ENCODE measurements at regions not wholly inside any gene's neighbourhood (a gene's known extent, or its start where the extent isn't known, plus 50 kb on each side); places are given as distances from the start of the nearest gene placed in this dataset.
A peak's percentile ranks its signal among the peaks of the same experiment; 100 is the strongest.
"Not testable (repeated sequence)": the region's sequence is repeated elsewhere in the genome, so short reads cannot be mapped to it uniquely, and the experiment has no call there.

- in situ Hi-C loops (cut with MboI; ENCODE audit: low pct_unique_long_range_greater_than_20kb in 2 of 9, low sequenced_read_pairs in 9 of 9, unreplicated experiment in 9 of 9): no loop called here
- Histone ChIP-seq H3K27ac (no peak overlapping the region), H3K4me3 (no peak overlapping the region), H3K4me1 (replicated peaks in 1 of 2) (no peaks in the 10 kb centered on the region)
- 0 to 69% (median 35%) methylated on average over 1 of the region's 1 CpG; no CpG with 5 or more reads in 4 of the 10 experiments for WGBS, 10 experiments
- ATAC-seq (replicated peaks in 6 of 8): no peak
Observed at GRCh38 chr13:37510441-37510840, 88.1 kb downstream of the POSTN start.

GRCh38 chr13:37505531-37505930, 93.0 kb downstream of the POSTN start:
- no peak overlapping the region for H3K27ac ChIP-seq
- in situ Hi-C loops (cut with MboI; ENCODE audit: low pct_unique_long_range_greater_than_20kb in 2 of 9, low sequenced_read_pairs in 9 of 9, unreplicated experiment in 9 of 9): no loop called here
- no peak overlapping the region for H3K4me3 ChIP-seq
- 90 to 100% (median 100%) methylated on average over 1 to 2 of the region's 3 CpGs; no CpG with 5 or more reads in 7 of the 10 experiments for WGBS, 10 experiments
- ATAC-seq (replicated peaks in 6 of 8): no peak
- H3K4me1 ChIP-seq (replicated peaks in 1 of 2): no peaks in the 10 kb centered on the region

GRCh38 chr13:37504251-37504650, 94.3 kb downstream of the POSTN start:
- 11 to 100% (median 88%) methylated on average over 1 of the region's 1 CpG; no CpG with 5 or more reads in 5 of the 10 experiments for WGBS, 10 experiments
- Histone ChIP-seq H3K27ac (no peak overlapping the region), H3K4me3 (no peak overlapping the region), H3K4me1 (replicated peaks in 1 of 2) (no peaks in the 10 kb centered on the region)
- no peak for ATAC-seq (replicated peaks in 6 of 8)
- in situ Hi-C loops (cut with MboI; ENCODE audit: low pct_unique_long_range_greater_than_20kb in 2 of 9, low sequenced_read_pairs in 9 of 9, unreplicated experiment in 9 of 9): no loop called here

GRCh38 chr13:37503287-37503686, 95.3 kb downstream of the POSTN start:
- Histone ChIP-seq H3K4me3 (no peak overlapping the region), H3K4me1 (replicated peaks in 1 of 2) (no peaks in the 10 kb centered on the region), H3K27ac (no peak overlapping the region)
- in situ Hi-C loops (cut with MboI; ENCODE audit: low pct_unique_long_range_greater_than_20kb in 2 of 9, low sequenced_read_pairs in 9 of 9, unreplicated experiment in 9 of 9): no loop called here
- ATAC-seq (replicated peaks in 6 of 8): no peak

- in situ Hi-C loops (cut with MboI; ENCODE audit: low pct_unique_long_range_greater_than_20kb in 2 of 9, low sequenced_read_pairs in 9 of 9, unreplicated experiment in 9 of 9); H3K4me1 ChIP-seq (replicated peaks in 1 of 2); H3K4me3 ChIP-seq; H3K27ac ChIP-seq: not testable (repeated sequence)
- WGBS, 10 experiments: 67 to 100% (median 83%) methylated on average over 1 of the region's 1 CpG; no CpG with 5 or more reads in 5 of the 10 experiments
- ATAC-seq (replicated peaks in 6 of 8): peak in 1 of 8 experiments; percentile 47
Observed at GRCh38 chr13:37502303-37502993, 96.1 kb downstream of the POSTN start.

GRCh38 chr13:37501187-37501586, 97.4 kb downstream of the POSTN start:
- WGBS, 10 experiments: 63 to 95% (median 85%) methylated on average over 1 to 2 of the region's 2 CpGs; no CpG with 5 or more reads in 3 of the 10 experiments
- H3K27ac ChIP-seq: no peak overlapping the region
- in situ Hi-C loops (cut with MboI; ENCODE audit: low pct_unique_long_range_greater_than_20kb in 2 of 9, low sequenced_read_pairs in 9 of 9, unreplicated experiment in 9 of 9): no loop called here
- no peak for ATAC-seq (replicated peaks in 6 of 8)
- no peaks in the 10 kb centered on the region for H3K4me1 ChIP-seq (replicated peaks in 1 of 2)
- H3K4me3 ChIP-seq: no peak overlapping the region

- H3K27ac ChIP-seq: no peak overlapping the region
- H3K4me1 ChIP-seq (replicated peaks in 1 of 2): no peaks in the 10 kb centered on the region
- 0 to 100% (median 50%) methylated on average over 1 of the region's 1 CpG; no CpG with 5 or more reads in 3 of the 10 experiments for WGBS, 10 experiments
- in situ Hi-C loops (cut with MboI; ENCODE audit: low pct_unique_long_range_greater_than_20kb in 2 of 9, low sequenced_read_pairs in 9 of 9, unreplicated experiment in 9 of 9): no loop called here
- H3K4me3 ChIP-seq: no peak overlapping the region
- ATAC-seq (replicated peaks in 6 of 8): peak in 1 of 8 experiments; percentile 48
Observed at GRCh38 chr13:37495046-37495445, 103.5 kb downstream of the POSTN start.

GRCh38 chr13:37493775-37494174, 104.8 kb downstream of the POSTN start:
- in situ Hi-C loops (cut with MboI; ENCODE audit: low pct_unique_long_range_greater_than_20kb in 2 of 9, low sequenced_read_pairs in 9 of 9, unreplicated experiment in 9 of 9): no loop called here
- ATAC-seq (replicated peaks in 6 of 8): no peak
- WGBS, 10 experiments: 81 to 100% (median 94%) methylated on average over 1 to 3 of the region's 3 CpGs; no CpG with 5 or more reads in 2 of the 10 experiments
- H3K4me1 ChIP-seq (replicated peaks in 1 of 2): no peaks in the 10 kb centered on the region
- no peak overlapping the region for H3K4me3 ChIP-seq
- H3K27ac ChIP-seq: no peak overlapping the region

- H3K27ac ChIP-seq: no peak overlapping the region
- H3K4me1 ChIP-seq (replicated peaks in 1 of 2): no peaks in the 10 kb centered on the region
- H3K4me3 ChIP-seq: no peak overlapping the region
- 0 to 100% (median 78%) methylated on average over 1 to 3 of the region's 3 CpGs for WGBS, 10 experiments
- in situ Hi-C loops (cut with MboI; ENCODE audit: low pct_unique_long_range_greater_than_20kb in 2 of 9, low sequenced_read_pairs in 9 of 9, unreplicated experiment in 9 of 9): no loop called here
- ATAC-seq (replicated peaks in 6 of 8): no peak
Observed at GRCh38 chr13:37492741-37493514, 105.6 kb downstream of the POSTN start.

GRCh38 chr13:37492075-37492474, 106.5 kb downstream of the POSTN start:
- ATAC-seq (replicated peaks in 6 of 8): no peak
- in situ Hi-C loops (cut with MboI; ENCODE audit: low pct_unique_long_range_greater_than_20kb in 2 of 9, low sequenced_read_pairs in 9 of 9, unreplicated experiment in 9 of 9): no loop called here
- H3K4me3 ChIP-seq: no peak overlapping the region
- H3K27ac ChIP-seq: no peak overlapping the region
- no peaks in the 10 kb centered on the region for H3K4me1 ChIP-seq (replicated peaks in 1 of 2)

- ATAC-seq (replicated peaks in 6 of 8): no peak
- in situ Hi-C loops (cut with MboI; ENCODE audit: low pct_unique_long_range_greater_than_20kb in 2 of 9, low sequenced_read_pairs in 9 of 9, unreplicated experiment in 9 of 9): no loop called here
- H3K4me3 ChIP-seq: no peak overlapping the region
- no peaks in the 10 kb centered on the region for H3K4me1 ChIP-seq (replicated peaks in 1 of 2)
- no peak overlapping the region for H3K27ac ChIP-seq
- WGBS, 10 experiments: 19 to 100% (median 66%) methylated on average over 1 to 3 of the region's 3 CpGs; no CpG with 5 or more reads in 2 of the 10 experiments
Observed at GRCh38 chr13:37491661-37492060, 106.9 kb downstream of the POSTN start.

- WGBS, 10 experiments: 7 to 100% (median 88%) methylated on average over 2 to 5 of the region's 5 CpGs
- Histone ChIP-seq H3K27ac (no peak overlapping the region), H3K4me1 (replicated peaks in 1 of 2) (no peaks in the 10 kb centered on the region), H3K4me3 (no peak overlapping the region)
- no peak for ATAC-seq (replicated peaks in 6 of 8)
- in situ Hi-C loops (cut with MboI; ENCODE audit: low pct_unique_long_range_greater_than_20kb in 2 of 9, low sequenced_read_pairs in 9 of 9, unreplicated experiment in 9 of 9): no loop called here
Observed at GRCh38 chr13:37490176-37490779, 108.3 kb downstream of the POSTN start.

- Histone ChIP-seq H3K4me1 (replicated peaks in 1 of 2) (no peaks in the 10 kb centered on the region), H3K4me3 (no peak overlapping the region), H3K27ac (no peak overlapping the region)
- in situ Hi-C loops (cut with MboI; ENCODE audit: low pct_unique_long_range_greater_than_20kb in 2 of 9, low sequenced_read_pairs in 9 of 9, unreplicated experiment in 9 of 9): no loop called here
- ATAC-seq (replicated peaks in 6 of 8): no peak
Observed at GRCh38 chr13:37488726-37489125, 109.8 kb downstream of the POSTN start.
